ENCODE measurements at regions not wholly inside any gene's neighbourhood (a gene's known extent, or its start where the extent isn't known, plus 50 kb on each side); places are given as distances from the start of the nearest gene placed in this dataset.

DNA sequence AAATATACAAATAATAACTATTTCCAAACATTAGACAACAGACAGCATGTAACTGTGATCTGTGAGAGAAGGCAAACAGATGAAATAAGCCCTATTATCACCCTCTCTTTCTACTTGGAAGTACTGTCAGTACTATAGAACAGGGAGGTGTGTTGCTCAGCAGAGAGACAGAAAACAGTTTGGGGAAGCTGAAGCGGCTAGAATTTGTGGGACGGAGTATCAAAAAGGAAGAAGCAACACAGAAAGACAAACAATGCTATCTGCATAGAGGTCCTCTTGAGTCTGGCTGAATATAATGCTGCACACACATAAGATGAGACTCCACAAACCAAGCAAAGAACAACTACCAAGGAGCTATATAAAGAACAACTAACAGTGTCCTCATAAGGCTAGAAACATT, 59.4 kb downstream of the ZZZ3 start:
- Histone ChIP-seq H3K27me3 (ENCODE audit: insufficient read depth, low read length) (no peaks in the 10 kb centered on the region), H2AFZ (ENCODE audit: low read depth, low read length, poor library complexity, severe bottlenecking) (no peak overlapping the region), H3K79me2 (ENCODE audit: insufficient read depth, low read length) (peaks cover 19% of the 10 kb centered on the region; the same call in 1 of the 2 replicates), H3K36me3 (ENCODE audit: control insufficient read depth in 1 of 2, insufficient read depth in 2 of 2, low read length in 2 of 2) (peaks cover 0 to 4% of the 10 kb centered on the region in 2 experiments; a peak in 2 of 4 replicates), H3K4me3 (replicated peaks in 1 of 2; ENCODE audit: low read depth in 1 of 2, low read length in 2 of 2) (no peak overlapping the region), H3K9ac (ENCODE audit: low read length) (no peak overlapping the region), H3K9me2 (ENCODE audit: insufficient read depth) (no peaks in the 10 kb centered on the region), H3K9me3 (ENCODE audit: control insufficient read depth in 1 of 2, insufficient read depth in 1 of 2, low read depth in 1 of 2, low read length in 2 of 2) (no peaks in the 10 kb centered on the region), H3K4me1 (ENCODE audit: control insufficient read depth in 1 of 2, insufficient read depth in 2 of 2, low read length in 2 of 2) (peaks cover under 1 to 5% of the 10 kb centered on the region in 2 experiments; a peak in 2 of 4 replicates), H3K4me2 (ENCODE audit: low read length) (no peak overlapping the region), H4K20me1 (ENCODE audit: insufficient read depth) (no peaks in the 10 kb centered on the region), H3K27ac (ENCODE audit: low read depth, low read length) (no peak overlapping the region)
- ChIA-PET CTCF (no interaction called here), RAD21 (ENCODE audit: low non-redundant PET in 1 of 2, low total read pairs in 2 of 2, uncharacterized antibody in 2 of 2, unreplicated experiment in 2 of 2) (no interaction called here), POLR2A (no interaction called here)
- BruUV-seq (replicated peaks) = no TSS peak
- ATAC-seq = no peak
- intact Hi-C loops (cut with micrococcal nuclease) = no loop called here
- TF ChIP-seq POLR2A (IDR thresholded peaks at IDR 0.05; ENCODE audit: borderline replicate concordance, extremely low read depth, insufficient read depth, insufficient read length) (no peak), EZH2 (IDR thresholded peaks at IDR 0.05) (no peak), MAX (IDR thresholded peaks at IDR 0.05) (no peak), RAD21 (IDR thresholded peaks at IDR 0.05; ENCODE audit: low read depth) (no peak)
- no peak for DNase-seq (ENCODE audit: low read depth, low spot score)

DNA sequence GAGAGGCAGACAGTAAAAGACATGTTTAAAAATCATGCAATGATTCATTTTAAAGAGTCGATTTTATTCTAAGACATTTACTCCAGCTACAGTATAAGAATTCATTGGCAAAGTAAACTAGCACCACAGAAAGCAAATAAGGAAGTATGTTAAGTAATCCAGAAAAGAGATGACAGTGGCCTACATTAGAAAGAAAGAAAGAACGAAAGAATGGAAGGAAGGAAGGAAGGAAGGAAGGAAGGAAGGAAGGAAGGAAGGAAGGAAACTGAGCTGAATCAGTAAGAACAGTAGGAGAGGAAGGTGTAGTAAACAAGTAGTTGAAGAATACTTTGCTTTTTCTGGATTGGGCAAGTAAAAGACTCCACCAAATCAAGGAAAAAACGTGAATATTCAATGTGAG, 62.2 kb downstream of the ZZZ3 start:
- TF ChIP-seq EZH2phosphoT487 (IDR thresholded peaks at IDR 0.05; ENCODE audit: borderline replicate concordance) (no peak), EGR1 (IDR thresholded peaks at IDR 0.05; ENCODE audit: low read depth) (no peak), SRF (IDR thresholded peaks at IDR 0.05; ENCODE audit: low read depth) (no peak), FOSL1 (IDR thresholded peaks at IDR 0.05; ENCODE audit: low read depth) (no peak), SP1 (IDR thresholded peaks at IDR 0.05; ENCODE audit: low read depth) (no peak), CBX3 (IDR thresholded peaks at IDR 0.05; ENCODE audit: low read depth) (no peak), YY1 (IDR thresholded peaks at IDR 0.05; ENCODE audit: extremely low read depth, insufficient replicate concordance, low read depth, low read length) (no peak), ATF3 (IDR thresholded peaks at IDR 0.05) (no peak), SIN3A (IDR thresholded peaks at IDR 0.05; ENCODE audit: low read depth) (no peak), POLR2A (IDR thresholded peaks at IDR 0.05; ENCODE audit: borderline replicate concordance, extremely low read depth, insufficient read depth, insufficient read length) (no peak), ZNF274 (IDR thresholded peaks at IDR 0.05; ENCODE audit: low read depth, low read length) (no peak), POLR2AphosphoS5 (IDR thresholded peaks at IDR 0.05; ENCODE audit: low read depth, low read length) (no peak), ZFX (IDR thresholded peaks at IDR 0.05) (no peak), MAX (IDR thresholded peaks at IDR 0.05) (no peak), REST (IDR thresholded peaks at IDR 0.05; ENCODE audit: low read depth) (no peak)
- no peak overlapping the region for H3K9ac ChIP-seq (ENCODE audit: low read length)
- H3K4me2 ChIP-seq (ENCODE audit: low read length) = no peak overlapping the region
- H3K36me3 ChIP-seq (ENCODE audit: control insufficient read depth in 1 of 2, insufficient read depth in 2 of 2, low read length in 2 of 2) = peaks cover 0 to 3% of the 10 kb centered on the region in 2 experiments; a peak in 2 of 4 replicates
- BruUV-seq (replicated peaks) = no TSS peak
- no peaks in the 10 kb centered on the region for H3K27me3 ChIP-seq (ENCODE audit: insufficient read depth, low read length)
- intact Hi-C loops (cut with micrococcal nuclease) = no loop called here
- no peaks in the 10 kb centered on the region for H4K20me1 ChIP-seq (ENCODE audit: insufficient read depth)
- H3K9me3 ChIP-seq (ENCODE audit: control insufficient read depth in 1 of 2, insufficient read depth in 1 of 2, low read depth in 1 of 2, low read length in 2 of 2) = no peaks in the 10 kb centered on the region
- no peak for ATAC-seq
- no peak overlapping the region for H2AFZ ChIP-seq (ENCODE audit: low read depth, low read length, poor library complexity, severe bottlenecking)
- RAD21 ChIA-PET (ENCODE audit: low non-redundant PET in 1 of 2, low total read pairs in 2 of 2, uncharacterized antibody in 2 of 2, unreplicated experiment in 2 of 2) = interaction anchor here in 1 of 2 experiments (0.7 kb wide), 1 partner anchor 48 kb away, joined by 3 read pairs; no protein-coding TSS in a partner anchor
- no peak for DNase-seq (ENCODE audit: low read depth, low spot score)
- H3K27ac ChIP-seq (ENCODE audit: low read depth, low read length) = no peak overlapping the region
- H3K79me2 ChIP-seq (ENCODE audit: insufficient read depth, low read length) = peaks cover 19% of the 10 kb centered on the region; the same call in 1 of the 2 replicates
- H3K4me1 ChIP-seq (ENCODE audit: control insufficient read depth in 1 of 2, insufficient read depth in 2 of 2, low read length in 2 of 2) = peaks cover 2 to 16% of the 10 kb centered on the region in 2 experiments; a peak in 2 of 4 replicates
- CTCF ChIA-PET = no interaction called here
- POLR2A ChIA-PET = no interaction called here
- H3K4me3 ChIP-seq (replicated peaks in 1 of 2; ENCODE audit: low read depth in 1 of 2, low read length in 2 of 2) = no peak overlapping the region
- H3K9me2 ChIP-seq (ENCODE audit: insufficient read depth) = no peaks in the 10 kb centered on the region

Measured in HCT116 (cell line).